DOHH2 (cell line): ENCODE measurements at regions not wholly inside any gene's neighbourhood (a gene's known extent, or its start where the extent isn't known, plus 50 kb on each side); places are given as distances from the start of the nearest gene placed in this dataset.

Source experiments
- H3F3A ChIP-seq: fragments of 200-600 bp; sonication (generic), shearing (Covaris generic); 2 replicates; pipeline ENCODE4 v1.6.0; 2016; ENCODE audit warnings: antibody characterized with exemption, mild to moderate bottlenecking; ENCODE audit not compliant: control insufficient read depth, insufficient read depth
- H3K27ac ChIP-seq: fragments of 200-600 bp; sonication (generic); 2 replicates; pipeline ENCODE4 v1.5.1; 2014; ENCODE audit warnings: low read depth, mild to moderate bottlenecking, low read length, moderate library complexity
- H3K27me3 ChIP-seq: fragments of 200-600 bp; sonication (generic); 2 replicates; pipeline ENCODE4 v1.6.1; 2014; ENCODE audit warnings: mild to moderate bottlenecking, low read length, mixed read lengths; ENCODE audit not compliant: control insufficient read depth
- H3K36me3 ChIP-seq: fragments of 200-600 bp; sonication (generic); 2 replicates; pipeline ENCODE4 v1.6.1; 2014; ENCODE audit warnings: mild to moderate bottlenecking, low read length, moderate library complexity, mixed read lengths; ENCODE audit not compliant: control insufficient read depth
- H3K4me1 ChIP-seq: fragments of 200-600 bp; sonication (generic); 2 replicates; pipeline ENCODE4 v1.6.1; 2014; ENCODE audit warnings: mild to moderate bottlenecking, low read length, mixed read lengths; ENCODE audit not compliant: control insufficient read depth
- H3K4me2 ChIP-seq: fragments of 200-600 bp; sonication (generic); 2 replicates; pipeline ENCODE4 v1.6.0; 2014; ENCODE audit warnings: mild to moderate bottlenecking, low read length, moderate library complexity
- H3K4me3 ChIP-seq: fragments of 200-600 bp; sonication (generic); 2 replicates; pipeline ENCODE4 v1.5.1; 2014; ENCODE audit warnings: mild to moderate bottlenecking, low read length, mixed read lengths
- H3K79me2 ChIP-seq: fragments of 200-600 bp; sonication (generic); 2 replicates; pipeline ENCODE4 v1.6.1; 2014; ENCODE audit warnings: mild to moderate bottlenecking, low read length, mixed read lengths; ENCODE audit not compliant: control insufficient read depth
- H3K9me2 ChIP-seq: fragments of 200-600 bp; sonication (generic); replicated peaks from 2 replicates; pipeline ENCODE4 v1.6.1; 2014; ENCODE audit warnings: mild to moderate bottlenecking, low read length, mixed read lengths; ENCODE audit not compliant: control insufficient read depth
- H3K9me3 ChIP-seq: fragments of 200-600 bp; sonication (generic); 2 replicates; pipeline ENCODE4 v1.6.1; 2014; ENCODE audit warnings: antibody characterized with exemption, low read length, mixed read lengths; ENCODE audit not compliant: control insufficient read depth, insufficient read depth
- H4K20me1 ChIP-seq: fragments of 200-600 bp; sonication (generic); 2 replicates; pipeline ENCODE4 v1.6.0; 2014; ENCODE audit warnings: low read depth, mild to moderate bottlenecking, antibody characterized with exemption, low read length, moderate library complexity; ENCODE audit not compliant: control insufficient read depth, insufficient read depth
- EZH2phosphoT487 ChIP-seq: fragments of 200-600 bp; sonication (generic); IDR thresholded peaks from 2 replicates; pipeline ENCODE4 v1.6.1; 2017; ENCODE audit warnings: borderline replicate concordance, mild to moderate bottlenecking, antibody characterized with exemption, low read length, moderate library complexity, mixed read lengths
- TF ChIP-seq, protein P1 (sequence below): fragments of 200-600 bp; sonication (generic); IDR thresholded peaks from one replicate; pipeline ENCODE4 v1.5.1; 2014; ENCODE audit warnings: antibody characterized with exemption, mild to moderate bottlenecking, low read depth, low read length; ENCODE audit not compliant: poor library complexity, severe bottlenecking

DNA sequence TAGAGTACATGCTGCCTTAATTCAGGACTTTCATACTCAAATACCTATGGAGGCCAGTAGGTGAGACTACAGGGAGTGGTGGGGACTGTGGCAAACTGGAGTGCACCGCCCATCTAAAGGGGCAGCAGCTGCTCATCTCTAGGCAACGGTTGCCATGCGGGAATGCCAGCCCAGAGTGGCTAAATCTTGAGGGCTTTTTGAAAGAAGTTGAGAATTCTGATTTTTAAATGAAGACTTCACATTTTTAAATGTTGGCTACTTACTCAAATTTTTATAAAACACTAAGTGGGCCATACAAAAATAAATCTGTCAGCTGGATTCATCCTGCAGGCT, 90.8 kb upstream of the PRR23E start:
- H3K36me3 ChIP-seq = no peaks in the 10 kb centered on the region
- no peaks in the 10 kb centered on the region for H3K9me2 ChIP-seq
- no peaks in the 10 kb centered on the region for H3K4me1 ChIP-seq
- no peaks in the 10 kb centered on the region for H3F3A ChIP-seq
- H3K27me3 ChIP-seq = peaks cover 9% of the 10 kb centered on the region
- no peak overlapping the region for H3K4me2 ChIP-seq
- no peak overlapping the region for H3K27ac ChIP-seq
- H3K4me3 ChIP-seq = no peak overlapping the region
- H4K20me1 ChIP-seq = no peaks in the 10 kb centered on the region
- H3K79me2 ChIP-seq = no peaks in the 10 kb centered on the region
- no peaks in the 10 kb centered on the region for H3K9me3 ChIP-seq
- TF ChIP-seq EZH2phosphoT487 = no peak
- TF ChIP-seq, protein P1, sequence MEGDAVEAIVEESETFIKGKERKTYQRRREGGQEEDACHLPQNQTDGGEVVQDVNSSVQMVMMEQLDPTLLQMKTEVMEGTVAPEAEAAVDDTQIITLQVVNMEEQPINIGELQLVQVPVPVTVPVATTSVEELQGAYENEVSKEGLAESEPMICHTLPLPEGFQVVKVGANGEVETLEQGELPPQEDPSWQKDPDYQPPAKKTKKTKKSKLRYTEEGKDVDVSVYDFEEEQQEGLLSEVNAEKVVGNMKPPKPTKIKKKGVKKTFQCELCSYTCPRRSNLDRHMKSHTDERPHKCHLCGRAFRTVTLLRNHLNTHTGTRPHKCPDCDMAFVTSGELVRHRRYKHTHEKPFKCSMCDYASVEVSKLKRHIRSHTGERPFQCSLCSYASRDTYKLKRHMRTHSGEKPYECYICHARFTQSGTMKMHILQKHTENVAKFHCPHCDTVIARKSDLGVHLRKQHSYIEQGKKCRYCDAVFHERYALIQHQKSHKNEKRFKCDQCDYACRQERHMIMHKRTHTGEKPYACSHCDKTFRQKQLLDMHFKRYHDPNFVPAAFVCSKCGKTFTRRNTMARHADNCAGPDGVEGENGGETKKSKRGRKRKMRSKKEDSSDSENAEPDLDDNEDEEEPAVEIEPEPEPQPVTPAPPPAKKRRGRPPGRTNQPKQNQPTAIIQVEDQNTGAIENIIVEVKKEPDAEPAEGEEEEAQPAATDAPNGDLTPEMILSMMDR = no peak

DNA sequence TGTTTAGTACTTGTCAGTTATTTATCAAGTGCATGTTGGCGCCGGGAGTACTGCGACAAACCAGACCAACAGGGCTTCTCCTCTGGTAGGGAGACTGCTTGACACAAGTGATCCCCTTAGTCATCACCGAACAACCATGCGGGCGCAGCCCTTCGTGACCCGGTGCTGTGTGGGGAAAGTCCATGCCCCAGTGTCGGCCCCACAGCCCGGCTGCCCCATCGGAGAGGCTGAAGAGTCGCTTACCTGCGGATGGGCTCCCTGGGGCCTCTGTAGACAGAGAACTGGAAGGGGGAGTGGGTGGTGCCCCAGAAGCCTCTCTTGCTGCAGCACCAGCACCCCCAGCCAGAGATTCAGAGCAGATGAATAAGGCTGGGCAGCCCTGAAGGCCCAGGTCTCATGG, 90.3 kb upstream of the PRR23E start:
- Histone ChIP-seq H3K4me2 (no peak overlapping the region), H3K27ac (no peak overlapping the region), H3K9me2 (no peaks in the 10 kb centered on the region), H3K4me1 (no peaks in the 10 kb centered on the region), H3K79me2 (no peaks in the 10 kb centered on the region), H3K36me3 (no peaks in the 10 kb centered on the region), H3F3A (no peaks in the 10 kb centered on the region), H3K9me3 (no peaks in the 10 kb centered on the region), H3K4me3 (no peak overlapping the region), H3K27me3 (peaks cover 9% of the 10 kb centered on the region), H4K20me1 (no peaks in the 10 kb centered on the region)
- TF ChIP-seq EZH2phosphoT487 = no peak
- TF ChIP-seq, protein P1 = no peak

DNA sequence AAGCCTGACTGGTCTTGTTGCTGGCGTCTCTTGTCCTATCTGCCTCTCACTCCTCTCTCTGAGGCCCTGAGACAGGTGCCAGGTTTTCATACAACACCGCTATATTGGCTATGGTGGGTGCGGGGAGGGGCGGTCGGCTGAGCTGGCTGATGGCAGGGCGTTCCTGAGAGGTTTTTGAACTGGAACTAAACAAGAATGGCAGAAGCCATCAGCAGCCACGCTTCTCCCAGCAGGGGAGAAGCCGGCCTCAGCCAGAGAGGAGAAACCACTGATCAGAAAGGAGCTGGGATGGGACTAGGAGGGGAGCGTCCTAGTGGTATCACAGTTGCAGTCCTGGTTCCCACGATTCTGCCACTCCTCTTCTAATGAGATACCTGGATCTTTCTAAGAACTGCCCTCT, 89.9 kb upstream of the PRR23E start:
- H3K27me3 ChIP-seq = peaks cover 6% of the 10 kb centered on the region
- no peaks in the 10 kb centered on the region for H4K20me1 ChIP-seq
- H3K4me1 ChIP-seq = no peaks in the 10 kb centered on the region
- H3K4me2 ChIP-seq = no peak overlapping the region
- H3K9me3 ChIP-seq = no peaks in the 10 kb centered on the region
- no peak for TF ChIP-seq EZH2phosphoT487
- TF ChIP-seq, protein P1 = no peak
- H3K4me3 ChIP-seq = no peak overlapping the region
- no peaks in the 10 kb centered on the region for H3K9me2 ChIP-seq
- H3K79me2 ChIP-seq = no peaks in the 10 kb centered on the region
- H3F3A ChIP-seq = no peaks in the 10 kb centered on the region
- no peak overlapping the region for H3K27ac ChIP-seq
- H3K36me3 ChIP-seq = no peaks in the 10 kb centered on the region

DNA sequence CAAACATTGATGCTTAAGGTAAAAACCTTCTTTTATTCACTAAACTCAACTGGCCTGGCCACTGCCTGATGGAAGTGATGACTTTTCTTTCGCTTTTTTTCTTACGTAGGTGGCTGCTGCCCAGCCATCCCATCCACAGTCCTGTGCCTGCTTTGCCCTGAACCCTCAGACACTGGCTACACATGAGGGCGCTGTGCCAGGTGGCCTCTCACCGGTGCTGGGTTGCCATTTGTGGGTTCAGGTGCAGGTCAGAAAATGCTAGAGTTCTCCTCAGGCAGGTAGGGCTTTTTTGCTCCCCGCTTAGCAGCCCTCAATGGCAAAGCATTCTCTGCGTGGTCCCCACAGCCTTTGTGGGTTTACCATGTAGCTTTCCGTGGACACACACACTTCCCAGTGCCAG, 88.3 kb upstream of the PRR23E start:
- no peaks in the 10 kb centered on the region for H3K4me1 ChIP-seq
- H4K20me1 ChIP-seq = no peaks in the 10 kb centered on the region
- H3K9me3 ChIP-seq = no peaks in the 10 kb centered on the region
- no peak overlapping the region for H3K4me2 ChIP-seq
- H3K27me3 ChIP-seq = peaks cover 6% of the 10 kb centered on the region
- TF ChIP-seq, protein P1 = no peak
- TF ChIP-seq EZH2phosphoT487 = no peak
- H3K79me2 ChIP-seq = no peaks in the 10 kb centered on the region
- H3K4me3 ChIP-seq = no peak overlapping the region
- no peaks in the 10 kb centered on the region for H3K36me3 ChIP-seq
- no peaks in the 10 kb centered on the region for H3K9me2 ChIP-seq
- H3F3A ChIP-seq = no peaks in the 10 kb centered on the region
- H3K27ac ChIP-seq = no peak overlapping the region
